ENCODE measurements at regions not wholly inside any gene's neighbourhood (a gene's known extent, or its start where the extent isn't known, plus 50 kb on each side); places are given as distances from the start of the nearest gene placed in this dataset.

GRCh38 chr7:16023046-16023445 is 336.6 kb upstream of the MEOX2 start:
- no peak for TF ChIP-seq CTCF (IDR thresholded peaks at IDR 0.05; ENCODE audit: borderline replicate concordance, insufficient read depth, low read depth, low read length)

DNA sequence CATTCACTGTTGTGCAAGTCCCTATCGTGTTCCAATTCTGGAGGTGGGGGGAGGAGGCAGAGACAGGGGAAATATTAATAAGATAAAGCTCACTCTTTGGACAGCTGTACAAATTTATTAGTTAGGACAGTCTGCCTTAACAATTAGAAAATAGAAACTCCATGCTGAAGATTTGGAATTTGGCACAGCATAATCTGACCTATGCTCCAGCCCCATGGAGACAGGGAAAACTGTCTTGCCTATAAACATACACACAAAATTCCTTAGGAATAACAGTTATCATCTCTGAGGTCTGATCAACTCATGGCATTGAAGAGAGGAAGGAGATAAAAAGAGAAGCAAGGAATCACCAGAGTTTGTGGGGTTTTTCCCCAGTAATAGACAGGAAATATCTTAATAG is 335.4 kb upstream of the MEOX2 start:
- no peak for TF ChIP-seq CTCF (IDR thresholded peaks at IDR 0.05; ENCODE audit: borderline replicate concordance, insufficient read depth, low read depth, low read length)
- H3K4me3 ChIP-seq (ENCODE audit: low read depth, low read length): no peak overlapping the region

More at GRCh38 chr7:16023046-16023445, 336.6 kb upstream of the MEOX2 start:
- H3K4me3 ChIP-seq (ENCODE audit: low read depth, low read length): no peak overlapping the region

- no peak for TF ChIP-seq CTCF (IDR thresholded peaks at IDR 0.05; ENCODE audit: borderline replicate concordance, insufficient read depth, low read depth, low read length)
- H3K4me3 ChIP-seq (ENCODE audit: low read depth, low read length): no peak overlapping the region
Observed at GRCh38 chr7:16015981-16016380, 329.5 kb upstream of the MEOX2 start.

GRCh38 chr7:16014031-16014430 is 327.5 kb upstream of the MEOX2 start:
- H3K4me3 ChIP-seq (ENCODE audit: low read depth, low read length): no peak overlapping the region

GRCh38 chr7:16007911-16008310 is 321.4 kb upstream of the MEOX2 start:
- no peak for TF ChIP-seq CTCF (IDR thresholded peaks at IDR 0.05; ENCODE audit: borderline replicate concordance, insufficient read depth, low read depth, low read length)
- H3K4me3 ChIP-seq (ENCODE audit: low read depth, low read length): no peak overlapping the region

More at GRCh38 chr7:16014031-16014430, 327.5 kb upstream of the MEOX2 start:
- no peak for TF ChIP-seq CTCF (IDR thresholded peaks at IDR 0.05; ENCODE audit: borderline replicate concordance, insufficient read depth, low read depth, low read length)

- TF ChIP-seq CTCF (IDR thresholded peaks at IDR 0.05; ENCODE audit: borderline replicate concordance, insufficient read depth, low read depth, low read length): no peak
- H3K4me3 ChIP-seq (ENCODE audit: low read depth, low read length): no peak overlapping the region
Observed at GRCh38 chr7:16004702-16005101, 318.2 kb upstream of the MEOX2 start.

DNA sequence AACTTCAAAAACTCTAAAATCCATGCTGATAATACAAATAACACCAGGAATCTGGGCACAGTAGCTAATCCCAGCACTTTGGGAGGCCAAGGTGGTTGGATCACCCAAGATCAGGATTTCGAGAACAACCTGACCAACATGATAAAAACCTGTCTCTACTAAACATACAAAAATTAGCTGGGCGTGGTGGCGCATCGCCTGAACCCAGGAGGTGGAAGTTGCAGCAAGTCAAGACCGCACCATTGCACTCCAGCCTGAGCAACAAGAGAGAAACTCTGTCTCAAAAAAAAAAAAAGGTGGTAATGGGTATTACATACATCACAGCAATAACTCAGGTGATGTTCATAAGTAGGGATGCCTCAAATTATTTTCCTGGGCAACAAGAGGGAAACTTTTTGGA is 315.0 kb upstream of the MEOX2 start:
- H3K4me3 ChIP-seq (ENCODE audit: low read depth, low read length): no peak overlapping the region
- no peak for TF ChIP-seq CTCF (IDR thresholded peaks at IDR 0.05; ENCODE audit: borderline replicate concordance, insufficient read depth, low read depth, low read length)

All from GM12875 (cell line).